Muscle layer of colon (tissue), 2 donors: ENCODE measurements at regions not wholly inside any gene's neighbourhood (a gene's known extent, or its start where the extent isn't known, plus 50 kb on each side); places are given as distances from the start of the nearest gene placed in this dataset.
A peak's percentile ranks its signal among the peaks of the same experiment; 100 is the strongest.

Experiments used
- H3K27ac ChIP-seq: one replicate; pipeline ENCODE4 v1.7.0; 2013; ENCODE audit warnings: low read depth, mild to moderate bottlenecking, low read length, moderate library complexity
- H3K27me3 ChIP-seq, 2 donors: one replicate each; pipeline ENCODE4 v1.7.0; 2013; ENCODE audit warnings: low read length in 2 of 2, mild to moderate bottlenecking in 2 of 2; ENCODE audit not compliant: insufficient read depth in 2 of 2, control insufficient read depth in 1 of 2
- H3K36me3 ChIP-seq: one replicate; pipeline ENCODE4 v1.7.0; 2013; ENCODE audit warnings: mild to moderate bottlenecking, low read length; ENCODE audit not compliant: insufficient read depth
- H3K4me1 ChIP-seq: one replicate; pipeline ENCODE4 v1.7.0; 2013; ENCODE audit warnings: mild to moderate bottlenecking, low read length; ENCODE audit not compliant: insufficient read depth
- H3K4me3 ChIP-seq, 2 donors: one replicate each; pipeline ENCODE4 v1.7.0; 2013; ENCODE audit warnings: low read length in 2 of 2, low read depth in 1 of 2, mild to moderate bottlenecking in 1 of 2, moderate library complexity in 1 of 2
- H3K9ac ChIP-seq: one replicate; pipeline ENCODE4 v1.7.0; 2013; ENCODE audit warnings: low read length
- H3K9me3 ChIP-seq: one replicate; pipeline ENCODE4 v1.7.0; 2013; ENCODE audit warnings: mild to moderate bottlenecking, low read length
- donor health status: abdominal sarcoma.
- donor health status: Adenocarcinoma of cecum.

- Histone ChIP-seq H3K36me3 (no peaks in the 10 kb centered on the region), H3K9me3 (no peaks in the 10 kb centered on the region), H3K4me1 (no peaks in the 10 kb centered on the region), H3K27me3 (no peaks in the 10 kb centered on the region), H3K27ac (no peak overlapping the region), H3K9ac (no peak overlapping the region), H3K4me3 (no peak overlapping the region)
Measured at GRCh38 chr1:172756024-172756423, 97.1 kb downstream of the FASLG start.

GRCh38 chr1:172758259-172758658 is 99.4 kb downstream of the FASLG start:
- Histone ChIP-seq H3K9ac (no peak overlapping the region), H3K27me3 (no peaks in the 10 kb centered on the region), H3K27ac (no peak overlapping the region), H3K36me3 (no peaks in the 10 kb centered on the region), H3K4me3 (no peak overlapping the region), H3K9me3 (no peaks in the 10 kb centered on the region), H3K4me1 (no peaks in the 10 kb centered on the region)

GRCh38 chr1:172760121-172760520 is 101.2 kb downstream of the FASLG start:
- no peaks in the 10 kb centered on the region for H3K27me3 ChIP-seq
- H3K4me3 ChIP-seq, result no peak overlapping the region
- no peaks in the 10 kb centered on the region for H3K4me1 ChIP-seq
- no peaks in the 10 kb centered on the region for H3K9me3 ChIP-seq
- H3K27ac ChIP-seq, result no peak overlapping the region
- no peaks in the 10 kb centered on the region for H3K36me3 ChIP-seq
- no peak overlapping the region for H3K9ac ChIP-seq

- H3K9me3 ChIP-seq, result no peaks in the 10 kb centered on the region
Measured at GRCh38 chr1:172761581-172762486, 102.9 kb downstream of the FASLG start.

GRCh38 chr1:172763057-172763456 is 104.2 kb downstream of the FASLG start:
- Histone ChIP-seq H3K27ac (no peak overlapping the region), H3K9ac (no peak overlapping the region), H3K4me3 (no peak overlapping the region), H3K36me3 (no peaks in the 10 kb centered on the region), H3K27me3 (no peaks in the 10 kb centered on the region), H3K9me3 (no peaks in the 10 kb centered on the region), H3K4me1 (no peaks in the 10 kb centered on the region)

More at GRCh38 chr1:172761581-172762486, 102.9 kb downstream of the FASLG start:
- no peaks in the 10 kb centered on the region for H3K4me1 ChIP-seq
- no peak overlapping the region for H3K27ac ChIP-seq
- H3K36me3 ChIP-seq, result no peaks in the 10 kb centered on the region
- H3K27me3 ChIP-seq, result no peaks in the 10 kb centered on the region
- H3K4me3 ChIP-seq, result no peak overlapping the region
- H3K9ac ChIP-seq, result no peak overlapping the region

- Histone ChIP-seq H3K36me3 (no peaks in the 10 kb centered on the region), H3K9me3 (no peaks in the 10 kb centered on the region), H3K9ac (no peak overlapping the region), H3K4me1 (no peaks in the 10 kb centered on the region), H3K27me3 (no peaks in the 10 kb centered on the region), H3K27ac (no peak overlapping the region), H3K4me3 (no peak overlapping the region)
Measured at GRCh38 chr1:172764378-172764777, 105.5 kb downstream of the FASLG start.

- no peak overlapping the region for H3K4me3 ChIP-seq
- H3K4me1 ChIP-seq, result no peaks in the 10 kb centered on the region
- H3K36me3 ChIP-seq, result no peaks in the 10 kb centered on the region
- H3K27me3 ChIP-seq, result no peaks in the 10 kb centered on the region
- H3K9me3 ChIP-seq, result no peaks in the 10 kb centered on the region
- H3K27ac ChIP-seq, result no peak overlapping the region
- H3K9ac ChIP-seq, result no peak overlapping the region
Measured at GRCh38 chr1:172766462-172766861, 107.6 kb downstream of the FASLG start.

- H3K4me3 ChIP-seq, result no peak overlapping the region
- no peaks in the 10 kb centered on the region for H3K27me3 ChIP-seq
- H3K36me3 ChIP-seq, result no peaks in the 10 kb centered on the region
- H3K27ac ChIP-seq, result no peak overlapping the region
- H3K9ac ChIP-seq, result no peak overlapping the region
- no peaks in the 10 kb centered on the region for H3K9me3 ChIP-seq
- no peaks in the 10 kb centered on the region for H3K4me1 ChIP-seq
Measured at GRCh38 chr1:172770071-172770470, 111.2 kb downstream of the FASLG start.

GRCh38 chr1:172774561-172774960 is 115.7 kb downstream of the FASLG start:
- no peaks in the 10 kb centered on the region for H3K36me3 ChIP-seq
- H3K27me3 ChIP-seq, result no peaks in the 10 kb centered on the region
- no peaks in the 10 kb centered on the region for H3K4me1 ChIP-seq
- no peak overlapping the region for H3K27ac ChIP-seq
- no peak overlapping the region for H3K9ac ChIP-seq
- no peaks in the 10 kb centered on the region for H3K9me3 ChIP-seq
- no peak overlapping the region for H3K4me3 ChIP-seq

- Histone ChIP-seq H3K9me3 (no peaks in the 10 kb centered on the region), H3K27ac (peak overlapping the region; percentile 38), H3K9ac (no peak overlapping the region), H3K4me3 (no peak overlapping the region), H3K4me1 (no peaks in the 10 kb centered on the region), H3K36me3 (no peaks in the 10 kb centered on the region), H3K27me3 (no peaks in the 10 kb centered on the region)
Measured at GRCh38 chr1:172775606-172776005, 116.7 kb downstream of the FASLG start.

GRCh38 chr1:172776071-172776470 is 117.2 kb downstream of the FASLG start:
- Histone ChIP-seq H3K9ac (no peak overlapping the region), H3K27ac (no peak overlapping the region), H3K4me3 (no peak overlapping the region)

GRCh38 chr1:172777767-172778166 is 118.9 kb downstream of the FASLG start:
- H3K27ac ChIP-seq, result no peak overlapping the region
- H3K9me3 ChIP-seq, result no peaks in the 10 kb centered on the region
- H3K27me3 ChIP-seq, result no peaks in the 10 kb centered on the region
- no peaks in the 10 kb centered on the region for H3K4me1 ChIP-seq
- no peaks in the 10 kb centered on the region for H3K36me3 ChIP-seq
- H3K4me3 ChIP-seq, result no peak overlapping the region
- H3K9ac ChIP-seq, result no peak overlapping the region

More at GRCh38 chr1:172776071-172776470, 117.2 kb downstream of the FASLG start:
- Histone ChIP-seq H3K36me3 (no peaks in the 10 kb centered on the region), H3K9me3 (no peaks in the 10 kb centered on the region), H3K27me3 (no peaks in the 10 kb centered on the region), H3K4me1 (no peaks in the 10 kb centered on the region)
